Stimulated activated CD4-positive, alpha-beta T cell treated with anti-CD3 and anti-CD28 coated beads, TNF-alpha, amount 100 ng/mL, for 1 hour (primary cell): ENCODE measurements at regions not wholly inside any gene's neighbourhood (a gene's known extent, or its start where the extent isn't known, plus 50 kb on each side); places are given as distances from the start of the nearest gene placed in this dataset.

Source experiments
- DNase-seq, 3 donors: peaks; one replicate each; pipeline ENCODE4 v3.0.0-alpha.2; 2020; ENCODE audit warnings: low read depth in 3 of 3, low spot score in 1 of 3

DNA sequence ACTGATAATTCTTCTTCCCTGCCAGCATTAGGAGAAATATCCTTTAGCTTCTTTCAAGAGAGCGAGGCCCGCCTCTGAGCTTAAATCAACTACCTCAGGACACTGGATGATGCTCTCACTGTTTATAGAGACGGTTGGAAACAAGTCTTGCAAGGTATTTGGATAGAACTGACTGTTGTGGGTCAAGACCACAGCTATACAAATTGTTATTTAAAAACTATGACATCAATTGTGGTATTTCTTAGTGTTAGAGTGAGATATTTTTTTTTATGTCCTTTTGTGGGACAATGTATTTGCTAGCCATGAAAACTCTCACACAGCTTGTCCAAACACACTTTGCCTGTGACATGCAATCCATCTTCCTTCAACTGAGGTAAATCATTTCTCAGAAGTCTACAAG lies 136.3 kb upstream of the PHACTR1 start:
- DNase-seq: no peak

DNA sequence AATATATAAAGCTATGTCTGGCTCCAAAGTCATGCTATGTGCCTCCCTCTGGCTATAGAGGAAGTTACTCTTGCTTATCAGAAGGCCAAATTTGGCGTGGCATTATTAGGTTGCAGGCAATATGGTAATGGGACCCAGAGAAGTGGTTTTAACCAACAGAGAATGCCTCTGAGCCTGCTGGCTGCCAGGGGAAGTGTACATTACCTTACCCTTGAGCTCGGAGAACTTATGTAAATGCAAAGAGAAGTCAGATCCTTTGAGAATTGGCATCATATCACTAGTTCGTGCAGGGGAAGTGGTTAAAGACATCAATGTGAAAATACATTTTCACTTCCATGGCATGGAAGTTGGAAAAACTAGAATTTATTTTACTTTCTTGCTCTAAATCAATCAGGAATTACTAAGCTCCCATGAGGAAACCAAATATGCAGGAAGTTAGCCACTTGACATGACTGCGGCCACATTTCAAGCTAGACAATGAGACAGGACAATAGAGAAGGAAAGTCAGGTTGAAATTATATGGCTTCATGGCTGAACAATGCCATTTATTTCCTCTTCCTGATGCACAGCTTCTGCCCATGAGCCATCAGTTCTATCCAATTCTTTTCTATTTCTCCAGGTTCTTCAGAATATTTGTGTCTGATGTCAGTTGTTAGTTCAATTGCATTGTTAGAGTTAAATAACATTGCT lies 134.0 kb upstream of the PHACTR1 start:
- no peak for DNase-seq

DNA sequence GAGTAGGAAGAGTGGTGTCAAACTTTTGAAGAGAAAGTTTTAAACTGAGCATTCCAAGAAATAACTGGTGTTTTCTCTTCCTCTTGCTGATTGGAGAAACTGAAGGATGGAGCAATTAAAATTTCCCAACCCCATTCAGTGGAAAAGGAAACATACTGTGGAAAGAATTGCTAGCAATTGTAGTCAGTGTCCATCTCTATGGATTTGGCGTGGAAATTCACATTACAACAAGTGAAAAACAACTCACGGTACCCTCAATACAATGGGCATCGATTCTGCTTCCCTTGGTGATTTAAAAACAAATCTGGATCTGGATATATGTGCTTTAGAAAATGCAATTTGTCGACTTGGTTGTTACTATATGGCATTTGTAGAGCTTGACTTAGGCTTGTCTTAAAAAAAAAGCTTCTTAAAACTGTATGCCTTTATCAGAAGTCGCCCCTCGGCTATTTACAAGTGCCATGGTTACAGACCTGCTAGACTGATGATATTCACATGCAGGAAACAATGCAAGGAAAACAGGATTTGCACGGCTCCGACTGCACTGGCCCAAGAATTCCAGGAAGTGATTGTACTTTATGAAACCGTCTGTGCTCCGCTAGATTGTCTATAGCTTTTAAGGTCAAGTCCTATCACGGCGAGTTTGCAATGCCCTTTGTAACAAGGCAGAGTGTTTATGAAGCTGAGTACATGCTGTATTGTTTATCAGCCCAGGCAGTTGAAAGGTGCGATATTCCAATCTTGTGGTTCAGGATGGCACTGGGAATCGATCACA lies 131.7 kb upstream of the PHACTR1 start:
- DNase-seq: no peak

DNA sequence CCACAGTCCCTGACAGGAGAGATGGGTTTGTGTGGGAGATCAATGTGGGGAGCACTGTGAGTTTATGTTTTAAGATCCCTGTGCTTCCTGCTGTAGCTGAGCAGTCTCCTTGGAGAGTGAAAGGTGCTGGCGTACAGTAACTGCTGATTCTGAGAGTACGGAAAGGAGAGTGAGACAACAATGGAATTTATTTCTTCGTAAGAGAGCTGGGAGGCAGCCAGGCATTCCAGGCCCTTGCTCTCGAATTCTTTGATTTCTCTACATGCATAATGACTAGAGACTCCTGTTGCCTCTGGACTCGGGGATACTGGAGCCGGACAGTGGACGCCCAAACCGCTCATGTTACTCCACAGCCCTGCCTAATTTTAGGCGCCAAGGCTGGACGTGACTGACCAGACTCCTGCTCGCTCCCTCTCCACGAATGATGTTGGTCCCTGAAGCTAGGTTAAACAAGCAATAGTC lies 131.0 kb upstream of the PHACTR1 start:
- DNase-seq: no peak

DNA sequence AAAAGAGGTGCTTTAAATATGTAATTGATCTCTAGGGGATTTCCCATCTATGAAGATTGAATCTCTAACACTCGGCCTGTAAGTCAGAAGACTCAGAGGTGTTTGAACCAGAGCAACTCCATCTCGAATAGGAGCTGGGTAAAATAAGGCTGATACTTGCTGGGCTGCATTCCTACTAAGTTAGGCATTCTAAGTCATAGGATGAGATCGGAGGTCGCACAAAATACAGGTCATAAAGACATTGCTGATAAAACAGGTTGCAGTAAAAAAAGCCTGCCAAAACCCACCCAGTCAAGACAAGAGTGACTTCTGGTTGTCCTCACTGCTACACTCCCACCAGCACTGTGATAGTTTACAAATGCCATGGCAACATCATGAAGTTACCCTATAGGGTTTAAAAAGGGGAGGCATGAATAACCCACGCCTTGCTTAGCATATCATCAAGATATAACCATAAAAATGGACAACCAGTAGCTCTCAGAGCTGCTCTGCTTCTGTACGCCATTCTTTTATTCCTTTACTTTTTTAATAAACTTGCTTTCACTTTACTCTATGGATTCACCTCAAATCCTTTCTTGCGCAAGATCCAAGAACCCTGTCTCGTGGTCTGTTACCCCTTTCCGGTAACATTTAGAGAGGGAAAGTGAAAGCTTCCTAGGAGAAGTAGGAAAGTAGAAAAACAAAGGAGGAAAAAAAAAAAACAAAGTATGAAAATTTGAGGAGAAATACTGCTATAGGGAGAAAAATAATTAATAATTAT lies 129.7 kb upstream of the PHACTR1 start:
- DNase-seq: no peak

DNA sequence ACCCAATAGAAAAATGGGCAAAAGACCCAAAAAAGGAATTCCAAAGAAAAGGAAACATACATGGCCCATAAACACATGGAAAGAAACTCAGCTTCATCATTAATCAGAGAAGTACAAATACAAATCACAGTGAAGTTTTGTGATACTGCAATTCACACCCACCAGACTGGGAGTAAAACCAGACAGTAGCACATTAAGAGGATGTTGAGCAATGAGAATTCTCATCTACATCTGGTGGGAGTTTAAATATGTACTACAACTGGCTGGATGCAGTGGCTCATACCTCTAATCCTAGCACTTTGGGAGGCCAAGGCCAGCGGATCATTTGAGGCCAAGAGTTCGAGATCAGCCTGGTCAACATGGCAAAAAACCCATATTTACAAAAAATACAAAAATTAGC lies 125.7 kb upstream of the PHACTR1 start:
- no peak for DNase-seq

DNA sequence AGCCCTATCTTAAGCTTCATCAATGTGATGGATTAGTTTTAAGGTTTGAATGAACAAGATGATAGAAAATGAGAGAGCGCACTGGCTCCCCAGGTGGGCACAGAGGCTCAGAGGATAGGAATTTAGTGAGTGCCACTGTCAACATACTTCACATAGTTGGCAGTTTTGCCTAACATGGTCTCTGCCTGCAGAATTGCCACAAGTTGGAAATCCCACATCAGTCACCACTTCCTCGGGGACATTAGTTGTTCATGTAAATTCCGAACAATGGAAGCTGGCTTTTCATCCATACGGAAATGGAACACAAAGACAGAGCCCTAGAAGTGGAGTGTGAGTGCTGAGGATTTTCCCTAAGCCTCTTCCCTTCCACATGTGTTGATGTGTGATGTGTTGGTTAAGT lies 123.9 kb upstream of the PHACTR1 start:
- no peak for DNase-seq

DNA sequence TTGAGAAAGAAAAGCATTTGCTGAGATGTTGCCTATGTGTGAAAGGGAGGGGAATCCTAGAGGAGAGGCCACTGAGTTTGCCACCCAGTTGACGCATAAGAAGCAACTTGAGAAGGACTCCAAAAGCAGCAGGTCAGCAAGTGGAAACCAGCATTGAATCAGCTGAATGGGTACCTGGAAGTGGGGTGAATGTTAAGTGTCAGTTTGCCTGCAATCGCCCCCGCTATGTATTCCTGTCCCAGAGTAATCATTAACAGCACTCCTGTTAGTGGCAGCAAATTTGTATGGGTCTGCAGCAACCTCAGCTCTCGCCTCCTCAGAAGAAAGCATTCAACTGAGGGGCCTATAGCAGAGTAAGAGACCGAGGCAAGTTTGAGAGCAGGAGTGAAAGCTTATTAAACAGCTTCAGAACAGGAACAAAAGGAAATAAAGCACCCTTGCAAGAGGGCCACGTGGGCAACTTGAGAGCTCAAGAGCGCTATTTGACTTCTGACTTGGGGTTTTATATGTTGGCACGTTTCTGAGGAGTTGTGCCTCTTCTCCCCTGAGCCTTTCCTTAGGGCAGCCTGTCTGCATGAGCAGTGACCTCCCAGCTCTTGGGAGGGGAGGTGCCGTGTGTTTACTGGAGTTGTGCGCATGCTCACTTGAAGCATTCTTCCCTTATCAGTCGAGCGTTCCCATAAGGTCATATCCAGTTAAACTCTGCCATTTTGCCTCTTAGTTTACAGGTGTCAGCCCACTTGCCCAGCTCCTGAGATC lies 122.6 kb upstream of the PHACTR1 start:
- no peak for DNase-seq

DNA sequence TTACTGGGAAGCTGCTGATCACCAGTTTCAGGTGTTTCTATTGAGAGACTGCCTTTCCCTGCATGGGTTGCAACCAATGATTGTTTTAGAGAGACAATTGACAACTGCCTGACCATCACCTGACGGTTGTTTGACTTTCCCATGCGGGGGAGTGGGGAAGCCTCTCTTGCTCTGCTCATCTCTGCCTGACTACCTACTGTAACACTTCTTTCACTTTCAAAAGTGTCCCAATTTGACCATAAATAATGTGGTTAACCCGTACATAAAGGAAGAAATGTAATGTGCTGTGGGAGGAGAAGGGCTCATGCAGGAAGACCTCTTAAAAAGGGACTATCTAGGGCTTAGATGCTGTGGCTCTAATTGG lies 122.1 kb upstream of the PHACTR1 start:
- no peak for DNase-seq

DNA sequence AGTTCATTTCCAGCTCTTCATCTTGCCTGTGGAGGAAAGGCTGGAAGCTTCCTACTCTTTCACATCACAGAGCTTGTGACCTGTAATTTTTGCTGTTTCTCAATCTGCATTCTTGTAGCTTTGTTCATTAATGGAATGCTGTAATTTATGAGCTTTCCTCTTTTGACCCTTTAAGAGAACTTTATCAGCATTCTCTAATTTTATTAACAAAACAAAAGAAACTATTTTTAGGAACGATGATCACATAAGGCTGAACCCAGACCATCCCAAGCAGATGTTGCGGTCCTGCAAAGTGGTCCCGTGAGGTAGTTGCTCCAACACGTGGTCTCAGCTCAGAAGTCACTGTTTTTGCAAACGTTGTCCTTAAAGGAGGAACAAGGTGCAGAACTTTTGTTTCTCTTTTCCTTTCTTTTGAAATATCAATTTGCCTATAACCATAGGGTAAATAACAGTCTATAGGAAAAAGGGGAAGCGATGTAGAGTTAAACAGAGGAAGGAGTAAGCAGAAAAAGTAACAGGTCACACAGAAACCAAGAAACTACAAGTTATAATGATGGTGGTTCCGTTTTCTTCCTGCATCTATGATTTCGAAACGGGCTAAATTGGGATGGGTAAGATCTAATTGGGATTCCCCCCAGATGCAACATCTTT lies 121.3 kb upstream of the PHACTR1 start:
- no peak for DNase-seq

DNA sequence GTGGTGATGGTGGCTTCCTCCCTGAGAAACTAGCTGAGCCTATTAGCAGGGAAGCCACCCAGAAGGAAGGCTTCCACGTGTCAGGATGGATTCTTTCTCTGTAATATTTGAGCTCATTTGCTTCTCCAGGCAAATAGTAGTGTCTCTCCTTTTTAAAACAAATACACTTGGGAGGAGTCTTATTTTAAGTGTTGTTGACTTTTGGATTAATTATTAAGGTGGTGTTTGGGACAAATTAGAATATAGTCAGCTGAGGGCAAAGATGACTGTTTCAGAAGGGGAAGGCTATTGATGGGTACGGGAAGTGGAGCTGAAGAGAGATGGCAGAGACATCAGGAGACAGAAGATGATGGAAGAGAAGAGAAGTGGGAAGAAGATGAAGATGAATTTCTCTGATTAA lies 119.8 kb upstream of the PHACTR1 start:
- DNase-seq: no peak

DNA sequence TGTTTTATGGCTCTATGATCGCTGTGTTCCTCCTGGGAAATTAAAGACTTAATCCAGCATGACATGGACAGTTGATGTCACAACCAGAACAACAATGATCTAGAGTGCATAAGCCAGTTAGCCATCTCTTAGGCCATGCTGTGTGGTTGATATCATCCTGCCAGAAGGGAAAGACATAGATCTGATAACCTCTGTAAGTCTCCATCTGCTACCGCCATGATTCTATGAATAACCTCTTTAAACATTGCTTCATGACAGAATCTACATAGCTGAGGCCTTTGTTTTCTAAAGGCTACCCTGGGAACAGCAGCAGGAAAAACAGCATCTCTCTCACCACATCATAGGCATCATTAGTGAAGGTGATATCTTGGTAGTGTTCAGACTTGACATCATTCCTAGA lies 117.6 kb upstream of the PHACTR1 start:
- DNase-seq: no peak

DNA sequence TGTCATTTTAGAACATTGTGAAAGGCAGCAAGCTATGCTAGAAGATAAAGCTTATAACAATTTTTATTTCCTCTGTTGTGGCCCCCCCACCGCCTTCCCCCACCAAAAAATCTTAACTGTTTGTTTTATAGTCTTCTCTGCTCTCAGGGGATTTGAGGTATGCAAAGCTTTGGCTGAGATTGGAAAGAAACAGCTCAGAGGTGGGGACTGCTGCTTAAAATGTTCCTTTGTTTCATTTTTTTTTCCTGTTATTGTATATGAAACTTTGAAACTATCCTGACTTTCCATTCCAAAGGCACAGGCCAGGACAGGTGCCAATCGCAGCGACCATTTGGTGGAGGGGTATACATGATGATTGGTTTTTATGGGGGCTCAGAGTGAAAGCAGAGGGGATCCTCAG lies 114.7 kb upstream of the PHACTR1 start:
- no peak for DNase-seq

DNA sequence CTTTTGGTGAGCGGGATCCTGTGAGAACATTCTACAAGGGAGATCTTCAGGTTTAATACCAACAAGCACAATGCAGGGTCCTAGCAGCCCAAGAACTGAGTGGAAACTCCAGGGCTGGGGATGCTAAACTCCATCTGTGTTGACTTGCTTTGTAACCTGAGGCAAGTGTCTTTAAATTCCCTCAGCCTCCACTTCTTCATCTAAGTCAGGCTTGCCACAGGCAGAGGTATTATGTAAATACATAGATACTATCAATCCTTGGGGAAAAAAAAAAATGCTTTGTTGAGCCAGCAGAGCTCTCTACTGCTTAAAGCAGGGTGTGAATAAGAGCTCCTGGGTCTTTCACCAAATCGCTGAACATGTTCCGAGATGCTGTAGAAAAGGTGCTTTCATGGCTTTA lies 114.2 kb upstream of the PHACTR1 start:
- no peak for DNase-seq

DNA sequence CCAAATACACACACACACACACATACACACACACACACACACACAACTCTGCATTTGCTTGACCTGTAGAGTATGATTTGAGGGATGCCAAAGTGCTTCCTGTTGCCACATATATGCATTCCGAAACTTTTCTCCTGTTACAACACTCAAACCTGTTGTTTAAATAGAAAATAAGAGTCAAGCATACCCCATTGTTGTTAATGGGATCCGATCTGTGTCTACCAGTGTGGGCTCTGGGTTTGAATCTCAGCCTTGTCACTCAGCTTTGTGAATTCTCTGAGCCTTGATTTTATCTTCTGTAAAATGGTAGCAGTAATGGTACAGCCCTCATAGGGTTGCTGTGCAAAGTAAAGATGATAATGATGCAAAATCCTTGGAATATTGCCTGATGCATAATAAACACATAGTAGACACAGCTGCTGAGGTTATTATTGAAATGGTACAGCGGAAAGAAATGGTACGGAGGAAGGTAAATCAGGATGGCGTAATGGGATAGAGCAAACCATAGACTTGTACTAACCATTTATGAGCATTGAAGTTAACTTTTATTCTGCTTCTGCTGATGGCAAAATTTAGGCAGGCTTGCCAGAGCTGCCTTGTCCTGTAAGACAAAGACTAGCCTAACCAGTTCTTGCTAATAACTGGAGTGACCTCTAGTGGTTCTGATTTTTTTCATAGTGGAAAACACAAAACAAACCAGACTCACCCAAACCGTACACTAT lies 113.5 kb upstream of the PHACTR1 start:
- no peak for DNase-seq

DNA sequence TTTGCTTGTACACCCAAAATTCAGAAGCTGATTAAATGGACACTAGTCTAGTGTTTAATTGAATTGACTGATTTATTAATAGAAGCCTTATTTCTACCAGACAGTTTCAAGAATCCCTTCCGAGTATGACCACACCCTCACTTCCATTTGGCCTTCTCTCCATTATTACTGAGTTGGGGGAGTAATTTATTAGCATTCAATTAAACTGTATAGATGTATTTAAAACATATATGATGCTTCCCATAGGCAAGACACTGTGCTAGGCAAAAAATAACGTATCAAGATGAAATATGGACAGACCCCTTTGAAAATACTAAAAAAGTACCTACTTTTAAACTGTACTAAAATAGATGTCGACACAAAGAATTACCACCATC lies 112.9 kb upstream of the PHACTR1 start:
- DNase-seq: no peak

DNA sequence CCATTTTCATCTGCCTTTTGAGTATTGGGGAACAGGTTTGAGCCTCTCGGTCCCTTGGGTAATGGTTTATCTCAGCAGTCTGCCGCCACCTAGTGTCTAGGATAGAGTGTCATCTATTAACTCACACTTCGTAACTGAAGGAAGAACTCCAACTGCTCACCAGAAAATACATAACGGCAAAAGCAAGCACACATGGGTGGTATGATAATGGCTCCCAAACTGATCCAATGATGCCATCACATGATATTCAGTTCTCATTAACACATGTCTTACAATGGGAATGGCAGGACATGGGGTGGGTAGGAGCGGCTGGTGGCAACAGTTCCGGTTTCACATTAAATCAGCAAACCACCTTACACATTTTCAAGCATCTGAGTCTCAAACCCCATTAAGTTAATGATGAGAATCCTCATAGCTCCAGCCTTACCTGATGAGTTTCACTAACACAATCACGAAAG lies 110.7 kb upstream of the PHACTR1 start:
- DNase-seq: peak in 2 of 3 donors; percentile 2 to 5

DNA sequence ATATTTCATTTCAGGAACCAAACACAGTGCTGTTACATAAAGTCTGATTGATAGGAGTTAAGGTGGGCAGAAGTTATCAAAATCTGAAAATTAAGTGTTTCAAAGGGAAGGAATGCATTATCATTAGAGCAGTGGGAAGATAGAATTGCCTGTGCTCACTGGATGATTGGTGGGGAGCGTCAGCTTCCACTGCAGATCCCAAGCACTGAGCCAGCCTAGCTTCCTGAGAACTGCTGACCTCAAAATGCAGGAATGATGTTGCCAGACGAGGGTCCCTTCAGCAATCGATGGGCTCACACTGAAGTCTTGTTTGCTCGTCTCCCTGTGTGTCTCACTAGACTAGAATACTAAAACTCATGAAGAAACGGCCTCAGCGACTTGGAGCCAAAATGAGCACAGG lies 110.0 kb upstream of the PHACTR1 start:
- no peak for DNase-seq

DNA sequence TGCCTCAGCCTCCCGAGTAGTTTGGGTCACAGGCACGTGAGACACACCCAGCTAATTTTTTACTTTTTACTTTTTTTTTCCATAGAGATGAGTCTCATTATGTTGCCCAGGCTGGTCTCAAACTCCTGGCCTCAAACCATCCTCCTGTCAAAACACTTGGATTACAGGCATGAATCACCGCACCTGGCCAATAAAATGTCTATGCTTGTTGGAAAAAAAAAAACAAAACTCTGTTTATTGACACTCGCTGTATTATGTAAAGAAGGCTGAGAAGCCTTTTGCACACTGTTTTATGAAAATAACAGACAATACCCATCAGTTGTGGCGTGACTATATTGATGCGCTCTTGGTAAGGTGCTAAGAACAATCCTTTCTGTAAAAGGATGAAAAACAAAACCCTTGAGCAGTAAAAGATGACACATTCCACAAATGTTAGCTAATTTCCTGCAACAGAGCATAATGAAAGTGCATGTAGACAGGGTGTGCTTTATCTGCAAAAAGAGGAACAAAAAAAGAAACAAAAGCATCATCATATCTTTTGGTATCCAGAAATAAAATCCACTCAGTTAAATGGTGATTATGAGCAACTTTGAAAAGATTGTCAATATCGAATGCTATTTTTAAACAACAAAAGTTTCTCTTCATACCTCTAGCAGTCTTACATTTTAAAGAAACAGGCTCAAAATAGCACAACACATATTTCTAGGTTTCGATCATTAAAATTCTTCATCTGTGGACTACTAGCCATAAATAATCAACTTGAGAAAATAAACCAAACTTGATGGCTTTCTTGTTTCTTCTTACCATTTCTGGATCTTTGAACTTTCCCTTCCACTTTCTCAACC lies 108.3 kb upstream of the PHACTR1 start:
- no peak for DNase-seq
